Activated naive CD4-positive, alpha-beta T cell treated with anti-CD3 and anti-CD28 coated beads, Interleukin-2, amount 10 ng/mL, durations not matched to agents 7 days and 5 days (primary cell): ENCODE measurements at regions not wholly inside any gene's neighbourhood (a gene's known extent, or its start where the extent isn't known, plus 50 kb on each side); places are given as distances from the start of the nearest gene placed in this dataset.

Experiments used
- CTCF ChIA-PET: fragments of 350-600 bp; sonication (Branson Sonifier 250); formaldehyde crosslinking; loops from one replicate; lab custom pipeline; 2021; ENCODE audit warnings: antibody characterized with exemption; lab: Charles Lee
- DNase-seq: peaks from one replicate; pipeline ENCODE4 v3.0.0-alpha.2; 2020
- H3K27ac Mint-ChIP-seq: one replicate; pipeline ENCODE4 v1.8.0; 2021; ENCODE audit warnings: mild to moderate bottlenecking, moderate library complexity, mixed read lengths
- H3K27me3 Mint-ChIP-seq: one replicate; pipeline ENCODE4 v1.8.0; 2021; ENCODE audit warnings: mild to moderate bottlenecking, mixed read lengths
- H3K36me3 Mint-ChIP-seq: one replicate; pipeline ENCODE4 v1.8.0; 2021; ENCODE audit warnings: mixed read lengths
- H3K4me1 Mint-ChIP-seq: one replicate; pipeline ENCODE4 v1.8.0; 2021; ENCODE audit warnings: mixed read lengths
- H3K4me3 Mint-ChIP-seq: one replicate; pipeline ENCODE4 v1.8.0; 2021; ENCODE audit warnings: mild to moderate bottlenecking, moderate library complexity, mixed read lengths
- H3K9me3 Mint-ChIP-seq: one replicate; pipeline ENCODE4 v1.8.0; 2021; ENCODE audit warnings: mixed read lengths

- no peaks in the 10 kb centered on the region for H3K27me3 Mint-ChIP-seq
- H3K27ac Mint-ChIP-seq: no peak overlapping the region
- H3K36me3 Mint-ChIP-seq: no peaks in the 10 kb centered on the region
- no peaks in the 10 kb centered on the region for H3K9me3 Mint-ChIP-seq
- no peak for DNase-seq
- H3K4me3 Mint-ChIP-seq: no peak overlapping the region
- CTCF ChIA-PET: no interaction called here
- no peaks in the 10 kb centered on the region for H3K4me1 Mint-ChIP-seq
These were observed 508.3 kb downstream of the SPRY1 start for GRCh38 chr4:123904882-123905281.

DNA sequence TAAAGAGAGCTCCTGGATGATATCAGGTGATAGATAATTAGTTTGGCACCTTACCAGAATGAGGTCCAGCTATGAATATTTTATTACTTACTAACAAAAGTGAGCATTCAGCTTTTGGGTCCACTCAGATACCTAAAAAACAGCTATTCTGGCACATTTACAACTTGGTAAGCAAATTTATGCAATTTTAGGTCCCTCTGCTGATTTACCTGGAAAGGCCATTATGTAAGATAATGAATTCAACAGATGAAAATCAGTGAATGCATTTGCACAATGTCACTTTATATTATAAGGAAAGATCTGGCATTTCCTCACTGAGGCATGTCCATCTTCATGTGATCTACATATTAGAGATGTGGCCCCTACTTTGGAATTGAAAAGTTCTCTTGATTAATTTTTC is 517.0 kb downstream of the SPRY1 start:
- Mint-ChIP-seq H3K36me3 (no peaks in the 10 kb centered on the region), H3K9me3 (no peaks in the 10 kb centered on the region), H3K4me3 (no peak overlapping the region), H3K27ac (no peak overlapping the region), H3K27me3 (no peaks in the 10 kb centered on the region), H3K4me1 (no peaks in the 10 kb centered on the region)
- CTCF ChIA-PET: no interaction called here
- no peak for DNase-seq

DNA sequence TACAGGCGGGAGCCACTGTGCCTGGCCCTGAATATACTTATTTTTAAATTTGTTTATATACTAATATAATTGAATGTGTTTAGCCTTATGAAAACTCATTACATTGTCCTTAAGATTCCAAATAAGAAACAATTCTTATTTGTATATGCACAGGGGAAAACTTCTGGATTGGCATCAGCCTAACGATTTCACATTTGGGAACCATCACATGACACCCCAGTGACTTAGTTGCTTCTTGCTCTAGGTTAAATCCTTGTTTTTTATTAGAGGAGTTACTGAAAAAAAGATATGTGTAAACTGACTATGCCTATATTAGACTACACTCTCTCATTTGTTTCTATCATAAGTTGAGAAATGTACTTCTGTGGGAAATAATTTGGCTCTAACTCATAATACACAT is 520.2 kb downstream of the SPRY1 start:
- no peak for DNase-seq
- Mint-ChIP-seq H3K36me3 (no peaks in the 10 kb centered on the region), H3K27ac (no peak overlapping the region), H3K27me3 (no peaks in the 10 kb centered on the region), H3K4me1 (no peaks in the 10 kb centered on the region), H3K9me3 (no peaks in the 10 kb centered on the region), H3K4me3 (no peak overlapping the region)
- CTCF ChIA-PET: no interaction called here

DNA sequence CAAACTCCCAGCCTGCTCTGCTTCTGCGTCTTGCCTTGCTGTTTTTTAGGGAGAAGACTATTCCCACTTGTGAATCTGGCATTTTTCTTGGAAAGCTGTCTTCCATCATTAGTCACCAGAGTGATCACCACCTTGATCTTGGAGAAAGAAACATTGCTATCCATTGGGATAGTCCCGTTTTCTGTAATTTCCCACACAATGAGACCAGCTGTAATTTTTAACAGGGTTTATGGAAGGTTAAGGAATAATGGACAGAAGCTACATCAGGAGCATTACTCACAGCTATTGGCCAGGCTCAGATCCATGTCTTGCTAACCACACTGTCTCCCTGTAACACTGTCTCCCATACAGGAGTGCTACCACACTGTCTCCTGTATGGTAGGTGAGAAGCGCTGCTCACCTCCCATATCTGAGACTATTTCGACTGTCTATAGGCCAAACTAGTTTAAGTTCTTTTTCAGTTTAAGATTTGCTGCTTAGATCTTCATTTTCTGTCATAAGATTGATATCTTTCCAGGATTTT is 523.0 kb downstream of the SPRY1 start:
- H3K4me1 Mint-ChIP-seq: no peaks in the 10 kb centered on the region
- H3K27ac Mint-ChIP-seq: no peak overlapping the region
- H3K36me3 Mint-ChIP-seq: no peaks in the 10 kb centered on the region
- no peak for DNase-seq
- no peak overlapping the region for H3K4me3 Mint-ChIP-seq
- no peaks in the 10 kb centered on the region for H3K9me3 Mint-ChIP-seq
- CTCF ChIA-PET: no interaction called here
- no peaks in the 10 kb centered on the region for H3K27me3 Mint-ChIP-seq

GRCh38 chr4:123921339-123921738 is 524.7 kb downstream of the SPRY1 start:
- Mint-ChIP-seq H3K27ac (no peak overlapping the region), H3K4me3 (no peak overlapping the region), H3K4me1 (no peaks in the 10 kb centered on the region), H3K9me3 (no peaks in the 10 kb centered on the region), H3K36me3 (no peaks in the 10 kb centered on the region), H3K27me3 (no peaks in the 10 kb centered on the region)
- DNase-seq: no peak
- CTCF ChIA-PET: no interaction called here

GRCh38 chr4:123922847-123923246 is 526.3 kb downstream of the SPRY1 start:
- Mint-ChIP-seq H3K9me3 (no peaks in the 10 kb centered on the region), H3K36me3 (no peaks in the 10 kb centered on the region), H3K27me3 (no peaks in the 10 kb centered on the region), H3K27ac (no peak overlapping the region), H3K4me1 (no peaks in the 10 kb centered on the region), H3K4me3 (no peak overlapping the region)
- no peak for DNase-seq
- CTCF ChIA-PET: no interaction called here

- Mint-ChIP-seq H3K4me1 (no peaks in the 10 kb centered on the region), H3K27ac (no peak overlapping the region), H3K27me3 (no peaks in the 10 kb centered on the region), H3K9me3 (no peaks in the 10 kb centered on the region), H3K36me3 (no peaks in the 10 kb centered on the region), H3K4me3 (no peak overlapping the region)
- no peak for DNase-seq
- CTCF ChIA-PET: no interaction called here
These were observed 527.9 kb downstream of the SPRY1 start for GRCh38 chr4:123924536-123924935.

GRCh38 chr4:123929565-123929964 is 533.0 kb downstream of the SPRY1 start:
- Mint-ChIP-seq H3K36me3 (no peaks in the 10 kb centered on the region), H3K9me3 (no peaks in the 10 kb centered on the region), H3K4me3 (no peak overlapping the region), H3K27ac (no peak overlapping the region), H3K4me1 (no peaks in the 10 kb centered on the region), H3K27me3 (no peaks in the 10 kb centered on the region)
- CTCF ChIA-PET: no interaction called here
- DNase-seq: no peak

GRCh38 chr4:123930996-123931395 is 534.4 kb downstream of the SPRY1 start:
- Mint-ChIP-seq H3K4me3 (no peak overlapping the region), H3K4me1 (no peaks in the 10 kb centered on the region), H3K36me3 (no peaks in the 10 kb centered on the region), H3K27ac (no peak overlapping the region), H3K27me3 (no peaks in the 10 kb centered on the region), H3K9me3 (no peaks in the 10 kb centered on the region)
- CTCF ChIA-PET: no interaction called here
- DNase-seq: no peak

DNA sequence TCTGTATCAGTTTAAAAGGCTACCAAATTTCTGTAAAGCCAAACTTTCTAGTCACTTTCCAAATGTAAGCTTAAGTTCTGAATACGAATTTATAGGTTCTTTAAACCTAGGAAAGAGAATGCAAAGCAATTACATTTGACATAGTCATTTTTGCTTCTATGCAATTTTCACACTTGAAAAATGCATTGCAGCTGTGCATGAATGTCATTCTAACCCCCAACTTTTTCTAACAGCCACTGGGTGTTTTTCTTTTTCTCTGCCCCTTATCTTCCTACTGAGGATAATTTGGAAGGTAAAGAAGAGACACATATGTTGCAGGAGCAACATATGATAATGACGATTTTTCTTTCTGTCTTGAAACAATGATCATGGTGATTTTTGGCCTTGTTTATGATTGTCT is 537.5 kb downstream of the SPRY1 start:
- Mint-ChIP-seq H3K36me3 (no peaks in the 10 kb centered on the region), H3K27me3 (no peaks in the 10 kb centered on the region), H3K27ac (no peak overlapping the region), H3K4me3 (no peak overlapping the region), H3K9me3 (no peaks in the 10 kb centered on the region), H3K4me1 (no peaks in the 10 kb centered on the region)
- CTCF ChIA-PET: no interaction called here
- DNase-seq: no peak

DNA sequence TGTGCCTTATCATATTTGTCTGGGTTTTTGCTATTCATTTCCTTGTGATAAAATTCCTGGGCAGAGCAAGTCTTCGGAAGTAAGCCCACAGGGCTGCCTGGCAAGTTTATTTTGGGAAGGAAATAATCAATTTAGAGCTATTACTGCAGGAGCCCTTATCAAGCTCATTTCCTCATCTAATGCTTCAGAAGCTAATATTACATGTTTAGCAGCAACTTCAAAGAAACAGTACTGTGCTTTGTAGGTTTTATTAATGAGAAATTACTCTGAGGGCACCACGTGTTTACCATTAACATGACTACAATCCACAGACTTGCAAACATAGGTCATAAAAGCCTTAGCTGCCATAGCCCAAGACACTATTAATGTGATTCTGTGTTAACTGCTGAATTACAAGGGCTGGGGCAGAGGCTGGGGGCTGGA is 540.0 kb downstream of the SPRY1 start:
- H3K4me3 Mint-ChIP-seq: no peak overlapping the region
- CTCF ChIA-PET: interaction anchor here (0.6 kb wide), 1 partner anchor 275 kb away, joined by 3 read pairs; no protein-coding TSS in a partner anchor
- no peaks in the 10 kb centered on the region for H3K36me3 Mint-ChIP-seq
- no peak overlapping the region for H3K27ac Mint-ChIP-seq
- no peaks in the 10 kb centered on the region for H3K27me3 Mint-ChIP-seq
- no peak for DNase-seq
- no peaks in the 10 kb centered on the region for H3K9me3 Mint-ChIP-seq
- H3K4me1 Mint-ChIP-seq: no peaks in the 10 kb centered on the region

DNA sequence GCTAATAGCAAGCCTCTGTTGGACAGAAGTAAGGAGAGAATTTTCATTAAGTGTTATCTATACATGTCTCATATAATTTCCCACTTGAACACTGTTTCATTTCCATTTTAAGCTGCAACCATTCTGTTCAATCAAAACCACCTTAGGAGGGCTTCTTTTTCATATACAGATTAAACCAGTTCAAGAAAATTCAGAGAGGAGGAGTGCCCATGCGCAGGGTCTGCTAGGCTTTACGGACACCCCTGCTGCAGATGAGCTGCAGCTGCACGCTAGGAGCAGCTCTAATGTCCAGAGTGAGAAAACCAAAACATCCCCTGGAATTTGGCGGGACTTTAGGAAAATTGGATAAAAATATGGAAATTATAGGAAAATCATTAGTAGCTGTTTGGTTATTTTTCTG is 541.0 kb downstream of the SPRY1 start:
- Mint-ChIP-seq H3K4me3 (no peak overlapping the region), H3K9me3 (no peaks in the 10 kb centered on the region), H3K27ac (no peak overlapping the region), H3K27me3 (no peaks in the 10 kb centered on the region), H3K36me3 (no peaks in the 10 kb centered on the region), H3K4me1 (no peaks in the 10 kb centered on the region)
- CTCF ChIA-PET: no interaction called here
- DNase-seq: no peak

GRCh38 chr4:123939621-123940020 is 543.0 kb downstream of the SPRY1 start:
- Mint-ChIP-seq H3K4me1 (no peaks in the 10 kb centered on the region), H3K27me3 (no peaks in the 10 kb centered on the region), H3K36me3 (no peaks in the 10 kb centered on the region), H3K9me3 (no peaks in the 10 kb centered on the region), H3K4me3 (no peak overlapping the region), H3K27ac (no peak overlapping the region)
- DNase-seq: no peak
- CTCF ChIA-PET: no interaction called here

DNA sequence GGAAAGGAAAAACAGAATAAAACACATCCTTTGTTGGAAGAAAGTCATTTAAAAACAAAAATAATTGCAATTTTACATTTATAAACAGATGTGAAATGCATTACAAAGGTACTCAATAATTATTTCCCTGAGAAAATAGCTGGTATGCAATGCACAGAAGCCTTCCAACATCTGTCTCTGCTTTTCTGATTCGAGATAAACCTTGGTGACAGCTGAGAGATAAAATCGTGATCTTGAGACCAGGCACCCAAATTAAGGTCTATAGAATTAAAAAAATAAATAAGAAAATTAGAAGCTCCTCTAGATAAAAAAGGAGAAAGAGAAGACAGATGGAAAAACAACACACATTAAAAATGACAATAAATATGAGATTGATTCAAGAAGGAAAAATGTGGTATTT is 544.0 kb downstream of the SPRY1 start:
- CTCF ChIA-PET: no interaction called here
- Mint-ChIP-seq H3K36me3 (no peaks in the 10 kb centered on the region), H3K4me1 (no peaks in the 10 kb centered on the region), H3K27me3 (no peaks in the 10 kb centered on the region), H3K4me3 (no peak overlapping the region), H3K27ac (no peak overlapping the region), H3K9me3 (no peaks in the 10 kb centered on the region)
- no peak for DNase-seq

- Mint-ChIP-seq H3K36me3 (no peaks in the 10 kb centered on the region), H3K27me3 (no peaks in the 10 kb centered on the region), H3K27ac (no peak overlapping the region), H3K4me1 (no peaks in the 10 kb centered on the region), H3K9me3 (no peaks in the 10 kb centered on the region), H3K4me3 (no peak overlapping the region)
- CTCF ChIA-PET: no interaction called here
- DNase-seq: no peak
These were observed 544.7 kb downstream of the SPRY1 start for GRCh38 chr4:123941306-123941705.

DNA sequence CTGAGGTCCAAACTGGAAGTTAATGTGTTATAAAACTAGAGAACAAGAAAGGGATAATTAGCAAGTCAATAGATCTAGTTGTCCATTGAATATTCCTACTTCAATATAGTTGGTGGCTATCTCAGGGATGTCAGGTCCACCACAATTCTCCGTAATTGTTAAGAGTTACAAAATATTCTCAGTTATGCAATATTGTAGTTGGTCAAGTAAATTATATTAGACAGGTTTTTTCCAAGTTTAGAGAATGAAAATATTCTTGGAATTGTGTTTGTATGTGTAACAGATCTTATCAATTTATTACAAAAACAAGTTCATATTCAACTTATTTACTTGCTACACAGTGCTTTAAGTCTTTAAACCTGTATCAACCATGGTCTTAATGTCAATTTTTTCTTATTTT is 547.4 kb downstream of the SPRY1 start:
- CTCF ChIA-PET: no interaction called here
- H3K4me1 Mint-ChIP-seq: no peaks in the 10 kb centered on the region
- no peaks in the 10 kb centered on the region for H3K27me3 Mint-ChIP-seq
- no peak overlapping the region for H3K27ac Mint-ChIP-seq
- DNase-seq: no peak
- H3K4me3 Mint-ChIP-seq: no peak overlapping the region
- no peaks in the 10 kb centered on the region for H3K36me3 Mint-ChIP-seq
- H3K9me3 Mint-ChIP-seq: no peaks in the 10 kb centered on the region
